NCI-H2171 (cell line): ENCODE measurements at regions not wholly inside any gene's neighbourhood (a gene's known extent, or its start where the extent isn't known, plus 50 kb on each side); places are given as distances from the start of the nearest gene placed in this dataset.
"Not testable (repeated sequence)": the region's sequence is repeated elsewhere in the genome, so short reads cannot be mapped to it uniquely, and the experiment has no call there.

Experiments
- DNase-seq: peaks from one replicate; lab custom pipeline; 2025; lab: John Stamatoyannopoulos, UW

GRCh38 chr10:45515630-45516029 is 141.6 kb downstream of the ALOX5 start:
- no peak for DNase-seq

- DNase-seq = peak; percentile 31
Observed at GRCh38 chr10:45514291-45515270, 140.6 kb downstream of the ALOX5 start.

- no peak for DNase-seq
Observed at GRCh38 chr10:45513551-45513950, 139.5 kb downstream of the ALOX5 start.

- DNase-seq = not testable (repeated sequence)
Observed at GRCh38 chr10:45511926-45512325, 137.9 kb downstream of the ALOX5 start.

- DNase-seq = no peak
Observed at GRCh38 chr10:45509491-45509890, 135.5 kb downstream of the ALOX5 start.

- DNase-seq = peak; percentile 32
Observed at GRCh38 chr10:45505311-45505710, 131.3 kb downstream of the ALOX5 start.

GRCh38 chr10:45502458-45502857 is 128.4 kb downstream of the ALOX5 start:
- DNase-seq = no peak

GRCh38 chr10:45501791-45502190 is 127.8 kb downstream of the ALOX5 start:
- DNase-seq = no peak

GRCh38 chr10:45500798-45501197 is 126.8 kb downstream of the ALOX5 start:
- no peak for DNase-seq

- DNase-seq = no peak
Observed at GRCh38 chr10:45500304-45500703, 126.3 kb downstream of the ALOX5 start.

GRCh38 chr10:45495438-45496152 is 121.6 kb downstream of the ALOX5 start:
- no peak for DNase-seq
